ENCODE measurements at regions not wholly inside any gene's neighbourhood (a gene's known extent, or its start where the extent isn't known, plus 50 kb on each side); places are given as distances from the start of the nearest gene placed in this dataset.
"Not testable (repeated sequence)": the region's sequence is repeated elsewhere in the genome, so short reads cannot be mapped to it uniquely, and the experiment has no call there.

GRCh38 chr10:21349912-21350286 lies 175.6 kb downstream of the SKIDA1 start:
- no peaks in the 10 kb centered on the region for H3K36me3 Mint-ChIP-seq (ENCODE audit: low read depth)
- TF ChIP-seq, protein P1, sequence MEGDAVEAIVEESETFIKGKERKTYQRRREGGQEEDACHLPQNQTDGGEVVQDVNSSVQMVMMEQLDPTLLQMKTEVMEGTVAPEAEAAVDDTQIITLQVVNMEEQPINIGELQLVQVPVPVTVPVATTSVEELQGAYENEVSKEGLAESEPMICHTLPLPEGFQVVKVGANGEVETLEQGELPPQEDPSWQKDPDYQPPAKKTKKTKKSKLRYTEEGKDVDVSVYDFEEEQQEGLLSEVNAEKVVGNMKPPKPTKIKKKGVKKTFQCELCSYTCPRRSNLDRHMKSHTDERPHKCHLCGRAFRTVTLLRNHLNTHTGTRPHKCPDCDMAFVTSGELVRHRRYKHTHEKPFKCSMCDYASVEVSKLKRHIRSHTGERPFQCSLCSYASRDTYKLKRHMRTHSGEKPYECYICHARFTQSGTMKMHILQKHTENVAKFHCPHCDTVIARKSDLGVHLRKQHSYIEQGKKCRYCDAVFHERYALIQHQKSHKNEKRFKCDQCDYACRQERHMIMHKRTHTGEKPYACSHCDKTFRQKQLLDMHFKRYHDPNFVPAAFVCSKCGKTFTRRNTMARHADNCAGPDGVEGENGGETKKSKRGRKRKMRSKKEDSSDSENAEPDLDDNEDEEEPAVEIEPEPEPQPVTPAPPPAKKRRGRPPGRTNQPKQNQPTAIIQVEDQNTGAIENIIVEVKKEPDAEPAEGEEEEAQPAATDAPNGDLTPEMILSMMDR (IDR thresholded peaks at IDR 0.05), result no peak
- H3K27me3 Mint-ChIP-seq (ENCODE audit: low read depth), result no peaks in the 10 kb centered on the region
- H3K9me3 Mint-ChIP-seq (ENCODE audit: low read depth), result peaks cover 6% of the 10 kb centered on the region
- peaks cover 12% of the 10 kb centered on the region for H3K4me1 Mint-ChIP-seq (ENCODE audit: low read depth)
- no peak overlapping the region for H3K4me3 Mint-ChIP-seq (ENCODE audit: unreplicated experiment)
- no peak overlapping the region for H3K27ac Mint-ChIP-seq (ENCODE audit: unreplicated experiment)
- no peak for DNase-seq (ENCODE audit: low spot score)

GRCh38 chr10:21347785-21348170 lies 177.7 kb downstream of the SKIDA1 start:
- Mint-ChIP-seq H3K27me3 (ENCODE audit: low read depth) (no peaks in the 10 kb centered on the region), H3K4me1 (ENCODE audit: low read depth) (peaks cover 12% of the 10 kb centered on the region), H3K27ac (ENCODE audit: unreplicated experiment) (no peak overlapping the region), H3K36me3 (ENCODE audit: low read depth) (no peaks in the 10 kb centered on the region), H3K4me3 (ENCODE audit: unreplicated experiment) (no peak overlapping the region), H3K9me3 (ENCODE audit: low read depth) (peaks cover 6% of the 10 kb centered on the region)
- TF ChIP-seq, protein P1 (IDR thresholded peaks at IDR 0.05), result no peak
- no peak for DNase-seq (ENCODE audit: low spot score)

DNA sequence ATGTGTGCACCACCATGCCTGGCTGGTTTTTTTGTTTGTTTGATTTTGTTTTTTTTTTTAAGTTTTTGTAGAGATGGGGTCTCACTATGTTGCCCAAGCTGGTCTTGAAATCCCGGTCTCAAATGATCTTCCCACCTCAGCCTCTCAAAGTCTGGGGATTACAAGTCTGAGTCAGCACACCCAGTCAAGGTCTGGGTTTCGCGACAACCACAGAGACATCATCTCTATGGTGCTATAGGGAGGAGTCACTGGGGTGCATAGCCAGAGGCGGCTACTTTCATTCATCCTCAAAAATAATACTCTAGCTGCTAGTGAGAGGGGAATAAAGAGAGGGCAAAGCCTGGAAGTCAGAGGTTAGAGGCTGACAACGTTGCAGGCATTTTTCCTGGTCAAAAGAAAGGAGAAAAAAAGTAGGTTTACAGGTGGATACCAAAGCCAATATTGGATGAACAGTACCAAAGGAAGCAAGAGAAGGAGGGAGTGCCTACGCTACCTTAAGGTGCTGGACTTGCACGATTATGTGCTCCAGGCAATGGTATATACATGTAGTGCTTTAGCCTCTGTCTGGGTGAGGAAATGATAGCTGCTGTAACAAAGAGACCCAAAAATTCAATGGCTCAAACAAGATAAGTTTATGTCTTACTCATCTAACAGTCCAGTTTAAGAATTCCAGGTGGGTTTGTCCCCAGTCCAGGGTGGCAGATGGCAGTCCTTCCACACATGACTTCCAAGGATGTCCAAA lies 178.3 kb downstream of the SKIDA1 start:
- Mint-ChIP-seq H3K4me1 (ENCODE audit: low read depth) (peaks cover 12% of the 10 kb centered on the region), H3K36me3 (ENCODE audit: low read depth) (no peaks in the 10 kb centered on the region), H3K27ac (ENCODE audit: unreplicated experiment) (no peak overlapping the region), H3K9me3 (ENCODE audit: low read depth) (peaks cover 6% of the 10 kb centered on the region), H3K27me3 (ENCODE audit: low read depth) (no peaks in the 10 kb centered on the region), H3K4me3 (ENCODE audit: unreplicated experiment) (no peak overlapping the region)
- DNase-seq (ENCODE audit: low spot score), result no peak
- TF ChIP-seq, protein P1 (IDR thresholded peaks at IDR 0.05), result no peak

DNA sequence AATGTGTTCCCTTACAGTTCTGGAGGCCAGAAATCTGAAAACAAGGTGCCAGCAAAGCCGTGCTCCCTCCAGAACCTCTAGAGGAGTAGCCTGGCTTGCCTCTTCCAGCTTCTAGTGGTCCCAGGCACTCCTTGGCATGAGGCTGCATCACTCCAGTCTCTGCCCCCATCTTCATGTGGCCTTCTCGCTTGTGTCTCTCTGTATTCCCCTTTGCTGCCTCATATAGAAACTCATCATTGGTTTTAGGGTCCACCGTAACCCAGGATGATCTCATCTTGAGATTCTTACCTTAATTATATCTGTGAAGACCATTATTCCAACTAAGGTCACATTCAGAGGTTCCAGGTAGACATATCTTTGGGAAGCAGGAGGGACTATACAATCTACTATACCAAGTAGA lies 182.4 kb downstream of the SKIDA1 start:
- Mint-ChIP-seq H3K4me3 (ENCODE audit: unreplicated experiment) (no peak overlapping the region), H3K4me1 (ENCODE audit: low read depth) (no peaks in the 10 kb centered on the region), H3K27me3 (ENCODE audit: low read depth) (no peaks in the 10 kb centered on the region), H3K36me3 (ENCODE audit: low read depth) (no peaks in the 10 kb centered on the region), H3K27ac (ENCODE audit: unreplicated experiment) (no peak overlapping the region), H3K9me3 (ENCODE audit: low read depth) (peaks cover 6% of the 10 kb centered on the region)
- TF ChIP-seq, protein P1 (IDR thresholded peaks at IDR 0.05), result no peak
- no peak for DNase-seq (ENCODE audit: low spot score)

GRCh38 chr10:21342499-21342898 lies 183.0 kb downstream of the SKIDA1 start:
- not testable (repeated sequence) for H3K27me3 Mint-ChIP-seq (ENCODE audit: low read depth); H3K4me1 Mint-ChIP-seq (ENCODE audit: low read depth); H3K9me3 Mint-ChIP-seq (ENCODE audit: low read depth); H3K4me3 Mint-ChIP-seq (ENCODE audit: unreplicated experiment); H3K27ac Mint-ChIP-seq (ENCODE audit: unreplicated experiment); H3K36me3 Mint-ChIP-seq (ENCODE audit: low read depth); DNase-seq (ENCODE audit: low spot score)

- no peak overlapping the region for H3K4me3 Mint-ChIP-seq (ENCODE audit: unreplicated experiment)
- no peak for DNase-seq (ENCODE audit: low spot score)
- peaks cover 21% of the 10 kb centered on the region for H3K4me1 Mint-ChIP-seq (ENCODE audit: low read depth)
- TF ChIP-seq, protein P1 (IDR thresholded peaks at IDR 0.05), result no peak
- no peaks in the 10 kb centered on the region for H3K27me3 Mint-ChIP-seq (ENCODE audit: low read depth)
- no peaks in the 10 kb centered on the region for H3K9me3 Mint-ChIP-seq (ENCODE audit: low read depth)
- H3K27ac Mint-ChIP-seq (ENCODE audit: unreplicated experiment), result no peak overlapping the region
- H3K36me3 Mint-ChIP-seq (ENCODE audit: low read depth), result no peaks in the 10 kb centered on the region
Observed at GRCh38 chr10:21340331-21340730, 185.2 kb downstream of the SKIDA1 start.
